ENCODE measurements at regions not wholly inside any gene's neighbourhood (a gene's known extent, or its start where the extent isn't known, plus 50 kb on each side); places are given as distances from the start of the nearest gene placed in this dataset.

DNA sequence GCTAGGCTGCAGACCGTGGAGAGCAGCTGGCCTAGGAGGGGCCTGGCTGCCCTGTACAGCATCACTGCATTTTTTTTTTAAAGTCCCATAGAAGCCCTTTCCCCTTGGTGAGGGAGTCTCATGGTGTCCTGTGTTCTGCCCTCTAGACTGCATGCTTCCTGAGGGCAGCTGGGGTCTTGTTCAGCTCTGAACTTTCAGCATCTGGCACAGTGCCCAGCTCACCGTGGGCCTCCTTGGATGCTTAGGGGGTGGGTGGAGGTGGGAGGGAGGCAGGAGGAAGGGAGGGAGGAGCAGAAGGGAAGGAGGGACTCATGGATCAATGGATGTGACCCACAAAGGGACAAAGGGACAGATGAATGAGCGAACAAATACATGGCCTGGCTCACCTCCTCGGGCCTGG is 63.4 kb upstream of the TMEM97 start:
- POLR2A ChIA-PET = no interaction called here
- peaks cover 0 to 5% (median 0%) of the 10 kb centered on the region in 3 donors for H3K9me3 ChIP-seq (ENCODE audit: control extremely low read depth in 1 of 3, control insufficient read depth in 2 of 3, insufficient read depth in 1 of 3, low read length in 2 of 3)
- Mint-ChIP-seq H3K27ac (no peak overlapping the region), H3K4me3 (no peak overlapping the region), H3K27me3 (peaks cover 44% of the 10 kb centered on the region), H3K4me1 (peaks cover 7% of the 10 kb centered on the region), H3K9me3 (ENCODE audit: insufficient read depth) (no peaks in the 10 kb centered on the region)
- H3K9ac ChIP-seq (ENCODE audit: low read length) = no peak overlapping the region
- no peak overlapping the region for H3K4me3 ChIP-seq (ENCODE audit: control extremely low read depth in 1 of 5, extremely low read depth in 1 of 5, insufficient read depth in 1 of 5, low read depth in 2 of 5, low read length in 4 of 5)
- no peak for DNase-seq
- H3K36me3 ChIP-seq (replicated peaks in 1 of 2; ENCODE audit: control extremely low read depth in 1 of 2, control insufficient read depth in 1 of 2, extremely low read depth in 1 of 2, insufficient read depth in 2 of 2, low read length in 1 of 2) = no peaks in the 10 kb centered on the region
- no peaks in the 10 kb centered on the region for H3K79me2 ChIP-seq (ENCODE audit: control insufficient read depth, insufficient read depth, low read length)
- H3K4me1 ChIP-seq (ENCODE audit: control insufficient read depth in 2 of 2, insufficient read depth in 2 of 2, low read length in 2 of 2) = peaks cover 10 to 12% of the 10 kb centered on the region in 2 donors
- peaks cover 0 to 46% (median 19%) of the 10 kb centered on the region in 4 experiments for H3K27me3 ChIP-seq (replicated peaks in 1 of 4; ENCODE audit: control extremely low read depth in 1 of 4, control insufficient read depth in 3 of 4, insufficient read depth in 4 of 4, low read length in 3 of 4)
- no peak overlapping the region for H3K4me2 ChIP-seq (replicated peaks; ENCODE audit: low read depth, low read length, poor library complexity, severe bottlenecking)
- no peak for TF ChIP-seq EZH2 (IDR thresholded peaks at IDR 0.05; ENCODE audit: borderline replicate concordance, insufficient read depth, low read depth, low read length, poor library complexity, severe bottlenecking)
- TF ChIP-seq, protein P1, sequence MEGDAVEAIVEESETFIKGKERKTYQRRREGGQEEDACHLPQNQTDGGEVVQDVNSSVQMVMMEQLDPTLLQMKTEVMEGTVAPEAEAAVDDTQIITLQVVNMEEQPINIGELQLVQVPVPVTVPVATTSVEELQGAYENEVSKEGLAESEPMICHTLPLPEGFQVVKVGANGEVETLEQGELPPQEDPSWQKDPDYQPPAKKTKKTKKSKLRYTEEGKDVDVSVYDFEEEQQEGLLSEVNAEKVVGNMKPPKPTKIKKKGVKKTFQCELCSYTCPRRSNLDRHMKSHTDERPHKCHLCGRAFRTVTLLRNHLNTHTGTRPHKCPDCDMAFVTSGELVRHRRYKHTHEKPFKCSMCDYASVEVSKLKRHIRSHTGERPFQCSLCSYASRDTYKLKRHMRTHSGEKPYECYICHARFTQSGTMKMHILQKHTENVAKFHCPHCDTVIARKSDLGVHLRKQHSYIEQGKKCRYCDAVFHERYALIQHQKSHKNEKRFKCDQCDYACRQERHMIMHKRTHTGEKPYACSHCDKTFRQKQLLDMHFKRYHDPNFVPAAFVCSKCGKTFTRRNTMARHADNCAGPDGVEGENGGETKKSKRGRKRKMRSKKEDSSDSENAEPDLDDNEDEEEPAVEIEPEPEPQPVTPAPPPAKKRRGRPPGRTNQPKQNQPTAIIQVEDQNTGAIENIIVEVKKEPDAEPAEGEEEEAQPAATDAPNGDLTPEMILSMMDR (IDR thresholded peaks at IDR 0.05) = no peak
- CTCF ChIA-PET = no interaction called here
- no peak for ATAC-seq (ENCODE audit: low read depth)
- no peak overlapping the region for H2AFZ ChIP-seq (ENCODE audit: insufficient read depth, low read depth, low read length, poor library complexity, severe bottlenecking)
- intact Hi-C loops (cut with micrococcal nuclease) = no loop called here
- WGBS (ENCODE audit: insufficient coverage) = 63% methylated on average over 3 of the region's 4 CpGs
- H4K20me1 ChIP-seq (ENCODE audit: control insufficient read depth, insufficient read depth, low read length, poor library complexity, severe bottlenecking) = no peaks in the 10 kb centered on the region
- no peak overlapping the region for H3K27ac ChIP-seq (ENCODE audit: low read length in 2 of 2)

- peaks cover 0 to 8% (median 3%) of the 10 kb centered on the region in 3 donors for H3K9me3 ChIP-seq (ENCODE audit: control extremely low read depth in 1 of 3, control insufficient read depth in 2 of 3, insufficient read depth in 1 of 3, low read length in 2 of 3)
- peaks cover 0 to 41% (median 19%) of the 10 kb centered on the region in 4 experiments for H3K27me3 ChIP-seq (replicated peaks in 1 of 4; ENCODE audit: control extremely low read depth in 1 of 4, control insufficient read depth in 3 of 4, insufficient read depth in 4 of 4, low read length in 3 of 4)
- no peak overlapping the region for H3K9ac ChIP-seq (ENCODE audit: low read length)
- Mint-ChIP-seq H3K27ac (no peak overlapping the region), H3K4me1 (peaks cover 6% of the 10 kb centered on the region), H3K27me3 (peaks cover 44% of the 10 kb centered on the region), H3K9me3 (ENCODE audit: insufficient read depth) (no peaks in the 10 kb centered on the region), H3K4me3 (no peak overlapping the region)
- H3K4me2 ChIP-seq (replicated peaks; ENCODE audit: low read depth, low read length, poor library complexity, severe bottlenecking) = no peak overlapping the region
- no peak overlapping the region for H3K4me3 ChIP-seq (ENCODE audit: control extremely low read depth in 1 of 5, extremely low read depth in 1 of 5, insufficient read depth in 1 of 5, low read depth in 2 of 5, low read length in 4 of 5)
- POLR2A ChIA-PET = no interaction called here
- WGBS (ENCODE audit: insufficient coverage) = 86% methylated on average over 13 of the region's 14 CpGs
- no peaks in the 10 kb centered on the region for H3K36me3 ChIP-seq (replicated peaks in 1 of 2; ENCODE audit: control extremely low read depth in 1 of 2, control insufficient read depth in 1 of 2, extremely low read depth in 1 of 2, insufficient read depth in 2 of 2, low read length in 1 of 2)
- H3K79me2 ChIP-seq (ENCODE audit: control insufficient read depth, insufficient read depth, low read length) = no peaks in the 10 kb centered on the region
- ATAC-seq (ENCODE audit: low read depth) (no peak), DNase-seq (no peak)
- peaks cover 7 to 8% of the 10 kb centered on the region in 2 donors for H3K4me1 ChIP-seq (ENCODE audit: control insufficient read depth in 2 of 2, insufficient read depth in 2 of 2, low read length in 2 of 2)
- no peaks in the 10 kb centered on the region for H4K20me1 ChIP-seq (ENCODE audit: control insufficient read depth, insufficient read depth, low read length, poor library complexity, severe bottlenecking)
- H2AFZ ChIP-seq (ENCODE audit: insufficient read depth, low read depth, low read length, poor library complexity, severe bottlenecking) = no peak overlapping the region
- CTCF ChIA-PET = no interaction called here
- intact Hi-C loops (cut with micrococcal nuclease) = no loop called here
- no peak overlapping the region for H3K27ac ChIP-seq (ENCODE audit: low read length in 2 of 2)
- TF ChIP-seq, protein P1 (IDR thresholded peaks at IDR 0.05) = no peak
- TF ChIP-seq EZH2 (IDR thresholded peaks at IDR 0.05; ENCODE audit: borderline replicate concordance, insufficient read depth, low read depth, low read length, poor library complexity, severe bottlenecking) = no peak
Observed at GRCh38 chr17:28256370-28256769, 62.6 kb upstream of the TMEM97 start.

Measured in B cell (primary cell).